ENCODE measurements at regions not wholly inside any gene's neighbourhood (a gene's known extent, or its start where the extent isn't known, plus 50 kb on each side); places are given as distances from the start of the nearest gene placed in this dataset.

GRCh38 chr7:130938661-130939060 is 204.7 kb upstream of the KLF14 start:
- TF ChIP-seq CTCF (IDR thresholded peaks at IDR 0.05) (no peak), POLR2A (IDR thresholded peaks at IDR 0.05) (no peak)

Data from testis (tissue), 2 donors.